IPS-NIHi11 (cell line): ENCODE measurements at regions not wholly inside any gene's neighbourhood (a gene's known extent, or its start where the extent isn't known, plus 50 kb on each side); places are given as distances from the start of the nearest gene placed in this dataset.
A peak's percentile ranks its signal among the peaks of the same experiment; 100 is the strongest.

Experiments
- DNase-seq: peaks from one replicate; pipeline ENCODE4 v3.0.0; 2012; ENCODE audit warnings: mixed read lengths, low spot score

DNA sequence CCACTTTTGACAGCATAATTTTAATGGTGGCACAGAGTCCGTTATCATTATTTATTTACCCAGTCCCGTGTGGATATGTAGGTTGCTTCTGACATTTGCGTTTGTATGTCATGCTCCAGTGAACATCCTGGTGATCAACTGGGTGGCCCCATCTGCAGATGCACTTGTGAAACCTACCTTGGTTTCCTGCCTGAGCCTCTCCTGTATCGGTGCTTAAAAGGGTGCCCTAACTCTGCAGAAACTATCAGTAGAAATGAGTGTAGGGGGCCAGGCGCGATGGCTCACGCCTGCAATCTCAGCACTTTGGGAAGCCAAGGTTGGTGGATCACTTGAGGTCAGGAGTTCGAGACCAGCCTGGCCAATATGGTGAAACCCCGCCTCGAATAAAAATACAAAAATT, 92.1 kb upstream of the IER5L start:
- no peak for DNase-seq

DNA sequence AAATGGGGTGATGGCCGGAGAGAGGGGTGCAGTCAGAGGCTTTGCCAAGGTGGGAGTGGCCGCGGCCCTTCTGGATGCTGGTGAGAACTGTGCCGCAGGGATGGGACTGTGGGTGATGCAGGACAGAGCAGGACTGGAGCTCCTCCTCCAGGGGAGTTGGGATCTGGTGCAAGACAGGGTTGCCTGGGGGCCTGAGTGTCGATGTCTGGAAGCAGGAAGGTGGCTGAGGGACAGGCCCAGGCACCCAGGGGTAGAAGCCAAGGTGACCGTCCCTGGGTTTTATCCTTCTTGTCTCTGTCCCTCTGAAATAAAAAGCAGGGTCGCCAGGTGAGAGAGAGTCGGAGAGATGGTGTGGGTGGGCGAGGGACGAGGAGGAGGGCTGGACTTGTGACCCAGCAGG, 89.1 kb upstream of the IER5L start:
- peak; percentile 11 for DNase-seq

DNA sequence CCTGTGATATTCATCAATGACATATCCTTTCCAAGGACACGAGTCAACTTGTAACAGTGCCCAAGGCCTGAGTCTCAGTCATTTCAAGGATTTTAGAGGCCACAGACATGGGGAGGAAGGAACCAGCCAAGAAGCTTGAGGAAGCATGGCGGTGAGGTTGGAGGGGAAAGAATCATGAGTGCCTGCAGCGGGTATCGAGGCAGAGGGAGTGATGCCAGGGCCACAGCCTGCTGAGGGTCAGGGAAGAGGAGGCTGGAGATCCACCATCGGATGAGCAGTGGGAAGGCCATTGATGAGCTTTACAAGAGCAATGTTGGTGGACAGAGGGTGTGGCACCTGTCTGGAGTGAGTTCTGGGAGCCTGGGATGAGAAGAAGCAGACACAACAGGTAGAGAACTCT, 88.5 kb upstream of the IER5L start:
- no peak for DNase-seq

DNA sequence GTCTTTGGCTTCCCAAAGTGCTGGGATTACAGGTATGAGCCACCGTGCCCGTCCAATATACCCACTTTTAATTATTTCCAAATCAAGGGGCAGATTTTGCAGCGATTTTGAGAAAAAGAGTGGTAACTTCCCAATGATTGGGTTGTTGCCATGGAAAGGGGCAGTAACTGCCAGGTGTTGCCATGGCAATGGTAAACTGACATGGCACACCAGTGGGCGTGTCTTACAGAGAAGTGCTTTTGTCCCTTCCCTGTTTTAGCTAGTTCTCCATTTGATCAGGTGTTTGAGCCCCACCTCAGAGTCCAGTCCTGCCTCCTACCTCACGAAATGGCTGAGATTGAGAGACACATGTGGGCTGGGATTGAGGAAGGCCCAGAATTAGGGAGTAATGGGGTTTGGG, 86.3 kb upstream of the IER5L start:
- DNase-seq, result no peak

DNA sequence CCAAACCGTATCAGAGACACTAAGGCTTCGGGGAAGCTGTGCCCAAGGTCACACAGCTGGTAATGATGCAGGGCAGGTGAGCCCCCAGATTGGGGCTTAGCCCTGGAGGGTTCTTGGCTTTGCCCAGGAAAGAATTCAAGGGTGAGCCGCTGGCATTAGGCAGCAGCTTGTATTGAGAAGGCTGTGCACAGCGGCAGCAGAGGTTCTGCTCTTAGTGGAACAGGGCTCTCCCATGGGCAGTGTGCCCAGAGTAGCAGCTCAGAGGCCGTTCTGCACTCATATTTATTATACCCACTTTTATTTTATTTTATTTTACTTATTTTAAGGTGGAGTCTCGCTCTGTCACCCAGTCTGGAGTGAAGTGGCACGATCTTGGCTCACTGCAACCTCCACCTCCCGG, 85.8 kb upstream of the IER5L start:
- DNase-seq, result no peak

DNA sequence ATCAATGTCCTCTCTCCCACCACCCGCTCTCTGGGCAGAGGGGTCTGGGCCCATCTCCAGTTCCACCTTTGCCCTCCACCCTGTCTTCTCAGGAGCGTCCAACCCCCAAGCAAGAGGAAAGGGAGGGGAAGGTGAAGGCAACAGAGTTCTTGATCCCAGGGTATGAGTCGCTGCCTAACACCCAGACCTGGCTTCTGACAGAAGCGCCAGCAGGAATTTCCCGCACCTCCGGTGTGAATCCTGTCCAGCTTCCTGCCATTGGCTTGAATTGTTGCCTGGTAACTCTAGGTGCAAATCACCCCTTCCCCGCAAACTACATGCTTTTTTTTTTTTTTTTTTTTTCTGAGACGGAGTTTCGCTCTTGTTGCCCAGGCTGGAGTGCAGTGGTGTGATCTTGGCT, 84.2 kb upstream of the IER5L start:
- no peak for DNase-seq

DNA sequence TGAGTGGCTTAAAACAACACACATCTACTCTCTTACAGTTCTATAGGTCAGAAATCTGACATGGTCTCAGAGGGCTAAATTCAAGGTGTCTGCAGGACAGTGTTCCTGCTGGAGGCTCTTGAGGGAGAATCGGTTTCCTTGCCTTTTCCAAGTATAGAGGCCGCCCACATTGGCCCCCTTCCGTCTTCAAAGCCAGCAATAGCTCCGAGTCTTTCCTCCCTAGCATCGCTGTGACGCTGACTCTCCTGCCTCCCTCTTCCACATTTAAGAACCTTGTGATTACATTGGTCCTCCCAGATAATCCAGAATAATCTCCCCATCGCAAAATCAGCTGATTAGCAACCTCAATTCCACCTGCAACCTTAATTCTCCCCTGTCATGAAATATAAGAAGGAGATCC, 81.3 kb upstream of the IER5L start:
- DNase-seq, result no peak

DNA sequence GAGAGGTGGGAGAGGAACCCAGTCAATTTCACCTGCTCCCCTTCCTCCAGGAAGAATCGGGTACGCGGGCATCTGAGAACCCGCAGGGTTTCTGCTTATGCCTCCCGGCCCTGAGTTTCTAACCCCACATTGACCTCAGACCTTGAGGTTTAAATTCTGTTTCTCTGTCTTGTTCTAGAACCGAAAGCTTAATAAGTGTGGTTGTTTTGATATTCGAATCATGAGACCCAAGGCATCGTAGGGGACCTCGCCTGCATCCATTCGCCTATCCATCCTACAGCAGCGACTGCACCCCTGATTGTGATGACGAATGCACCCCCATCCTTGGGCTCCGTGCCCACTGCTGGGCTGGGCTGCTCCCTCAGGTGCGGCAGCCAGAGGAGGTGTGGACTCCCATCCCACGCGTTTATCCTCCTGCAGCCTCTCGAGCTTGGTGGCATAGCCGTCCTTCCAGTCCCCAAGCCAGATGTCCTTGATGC, 80.8 kb upstream of the IER5L start:
- no peak for DNase-seq

DNA sequence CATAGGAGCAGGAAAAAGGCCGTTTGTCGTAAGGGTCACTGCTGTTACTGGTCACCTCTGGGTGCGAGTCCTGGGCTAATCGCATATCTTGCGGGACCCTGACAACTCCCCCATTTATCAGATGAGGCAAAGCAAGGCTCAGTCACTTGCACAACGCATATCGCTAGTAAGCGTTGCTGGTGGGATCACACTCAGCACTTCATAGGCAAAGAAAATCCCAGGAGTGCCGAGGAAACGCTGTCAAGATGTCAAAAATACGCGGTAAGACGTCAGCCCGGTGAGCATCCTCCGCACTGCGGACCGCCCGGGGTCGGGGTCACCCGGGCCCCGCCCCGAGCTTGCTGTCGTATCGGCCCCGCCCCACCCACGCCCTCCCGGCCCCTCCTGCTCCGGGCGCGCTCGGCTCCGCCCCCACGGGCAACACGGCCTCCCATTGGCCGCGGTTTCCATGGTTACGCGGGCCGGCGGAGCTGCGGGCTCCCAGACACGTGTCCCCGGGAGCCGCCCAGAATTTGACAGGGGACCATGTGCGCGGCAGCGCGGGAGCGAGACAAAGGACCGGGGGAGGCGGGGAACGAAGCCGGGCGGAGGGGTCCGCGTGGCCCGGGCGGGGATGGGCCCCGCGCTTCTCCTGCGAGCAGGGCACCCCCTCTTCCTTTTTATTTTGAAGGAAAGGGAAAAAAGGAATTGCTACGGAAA, 80.2 kb upstream of the IER5L start:
- DNase-seq, result peak; percentile 100

DNA sequence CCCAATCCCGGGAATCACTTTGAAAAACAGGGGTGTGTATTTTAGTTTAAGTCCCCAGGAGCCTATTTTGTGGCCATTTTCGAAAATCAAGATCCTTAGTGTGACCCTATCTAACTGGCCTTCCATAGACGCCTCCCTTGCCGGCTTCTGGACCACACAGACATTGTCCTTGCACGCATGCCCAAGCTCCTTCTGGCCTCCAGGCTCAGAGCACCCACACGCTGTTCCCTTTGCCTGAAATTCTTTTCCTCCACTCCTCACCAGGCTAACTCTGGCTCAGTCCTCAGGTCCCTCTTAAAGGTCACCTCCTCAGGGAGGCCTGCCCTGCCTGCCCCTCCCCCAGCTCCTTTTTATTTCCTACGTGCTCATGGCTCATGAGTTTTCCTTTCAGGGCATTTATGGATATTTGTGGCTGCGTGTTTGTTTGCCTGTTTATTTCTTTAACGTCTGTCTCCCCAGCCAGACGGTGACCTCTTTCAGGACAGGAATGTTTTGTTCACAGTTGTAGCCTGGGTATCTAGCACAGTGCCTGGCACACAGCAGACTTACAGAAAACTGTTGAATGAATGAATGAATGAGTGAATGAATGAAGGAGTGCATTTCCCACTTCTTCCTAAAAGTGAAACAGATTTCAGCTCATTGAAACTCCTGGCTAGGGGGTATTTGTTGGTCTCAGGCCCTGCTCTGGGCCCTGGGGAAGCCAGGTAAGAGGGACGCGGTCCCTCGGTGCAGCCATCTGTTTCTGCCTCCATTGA, 79.1 kb upstream of the IER5L start:
- no peak for DNase-seq

DNA sequence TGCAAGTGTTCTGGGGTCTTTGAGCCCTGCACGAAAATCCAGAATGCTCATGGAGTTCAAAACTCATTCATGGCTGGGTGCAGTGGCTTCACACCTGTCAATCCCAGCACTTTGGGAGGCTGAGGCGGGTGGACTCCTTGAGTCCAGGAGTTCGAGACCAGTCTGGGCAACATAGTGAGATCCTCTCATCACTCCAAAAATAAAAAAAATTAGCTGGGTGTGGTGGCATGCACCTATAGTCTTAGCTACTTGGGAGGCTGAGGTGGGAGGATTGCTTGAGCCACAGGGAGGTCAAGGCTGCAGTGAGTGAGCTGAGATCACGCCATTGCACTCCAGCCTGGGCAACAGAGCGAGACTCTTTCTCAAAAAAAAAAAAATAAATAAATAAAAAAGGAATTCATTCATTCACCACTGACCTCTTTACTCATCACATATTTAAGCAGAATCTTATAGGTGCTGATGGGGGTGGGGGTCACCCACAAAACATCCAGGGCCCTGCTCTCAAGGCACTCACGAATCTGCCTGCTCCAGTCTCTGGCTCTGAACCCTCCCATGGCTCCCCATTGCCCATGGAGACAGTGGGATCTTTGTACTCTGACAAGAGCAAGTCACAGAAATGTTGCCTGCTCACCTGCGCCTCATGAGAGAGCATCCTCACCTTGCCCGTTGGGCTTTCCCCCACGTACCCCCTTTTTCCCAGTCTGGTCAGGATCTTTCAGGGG, 76.7 kb upstream of the IER5L start:
- DNase-seq, result no peak

DNA sequence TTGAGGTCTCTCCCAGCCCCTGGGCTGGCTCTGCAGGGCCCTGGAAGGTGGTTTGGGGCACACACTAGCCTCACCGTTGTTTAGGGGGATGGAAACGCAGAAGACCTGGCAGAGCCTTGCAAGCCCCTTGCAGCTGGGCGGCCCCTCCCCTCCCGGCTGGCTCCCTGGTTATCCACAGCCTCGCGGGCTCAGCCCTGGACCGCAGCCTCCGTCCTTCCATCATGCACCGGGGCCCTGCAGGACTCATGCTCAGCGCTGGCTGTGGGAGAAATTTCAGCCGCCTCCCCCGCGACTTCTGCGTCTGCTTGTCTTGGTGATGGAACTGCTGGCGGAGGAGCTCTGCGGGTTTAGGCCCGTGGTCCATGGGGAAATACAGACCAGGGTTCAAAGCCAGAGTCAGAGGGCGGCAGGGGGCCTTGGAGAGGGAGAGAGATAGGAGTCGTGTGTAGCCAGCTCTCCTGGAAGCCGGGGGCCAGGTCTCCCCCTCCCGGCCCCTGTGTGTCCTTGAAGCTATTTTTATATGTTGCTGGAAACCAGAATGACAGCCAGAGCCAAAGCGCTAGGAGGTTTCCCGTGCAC, 75.8 kb upstream of the IER5L start:
- DNase-seq, result no peak

DNA sequence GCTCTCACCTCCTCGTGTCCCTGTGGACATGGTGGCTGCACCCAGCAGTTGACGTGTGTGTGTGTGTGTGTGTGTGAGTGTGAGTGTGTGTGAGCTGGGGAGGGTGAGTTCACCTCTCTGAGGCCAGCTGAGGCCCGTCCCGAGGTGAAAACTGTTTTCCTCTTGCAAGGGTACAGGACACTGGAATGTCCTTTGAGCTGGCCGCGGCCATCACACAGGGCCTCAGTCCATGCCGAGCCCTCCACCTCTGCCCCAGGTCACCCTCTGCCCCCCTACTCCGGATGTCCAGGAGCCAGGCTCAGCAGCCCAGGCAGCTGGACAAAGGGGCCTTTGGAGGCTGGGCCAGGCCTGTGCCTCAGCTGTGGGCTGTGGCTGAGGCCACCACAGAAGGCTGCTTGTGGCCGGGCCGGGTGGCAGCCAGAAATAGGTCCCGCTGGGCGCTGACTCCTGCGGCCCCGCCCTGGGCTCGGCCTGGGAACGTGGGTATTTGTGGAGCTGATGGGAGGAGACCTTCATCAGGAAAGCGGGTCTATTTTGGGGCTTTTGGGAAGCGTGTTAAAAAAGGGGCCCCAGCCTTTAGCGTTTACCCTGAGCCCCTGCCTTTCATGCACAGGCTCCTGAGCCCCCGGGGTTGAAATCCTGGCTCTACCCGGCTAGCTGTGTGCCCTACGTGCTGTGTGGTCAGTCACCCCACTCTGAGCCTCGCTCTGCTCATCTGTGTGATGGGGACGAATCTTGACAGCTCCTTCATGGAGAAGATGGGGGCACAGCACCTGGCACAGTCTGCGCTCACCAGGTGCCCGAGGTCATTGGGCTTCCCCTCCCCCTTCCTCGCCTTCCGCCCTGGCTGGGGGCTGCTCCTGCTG, 75.1 kb upstream of the IER5L start:
- DNase-seq, result no peak

DNA sequence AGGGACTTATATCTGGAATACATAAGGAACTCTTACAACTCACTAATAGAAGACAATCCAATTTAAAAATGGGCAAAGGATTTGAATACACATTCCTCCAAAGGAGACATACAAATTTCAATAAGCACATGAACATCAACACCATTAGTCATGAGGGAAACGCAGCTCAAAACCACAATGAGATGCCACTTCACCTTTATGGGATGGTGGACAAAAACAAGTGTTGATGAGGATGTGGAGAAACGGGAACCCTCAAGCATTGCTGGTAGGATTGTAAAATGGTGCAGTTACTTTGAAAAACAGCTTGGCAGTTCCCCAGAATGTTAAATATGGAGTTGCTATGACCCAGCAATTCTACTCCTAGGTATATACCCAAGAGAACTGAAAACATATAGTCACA, 72.7 kb upstream of the IER5L start:
- DNase-seq, result no peak

DNA sequence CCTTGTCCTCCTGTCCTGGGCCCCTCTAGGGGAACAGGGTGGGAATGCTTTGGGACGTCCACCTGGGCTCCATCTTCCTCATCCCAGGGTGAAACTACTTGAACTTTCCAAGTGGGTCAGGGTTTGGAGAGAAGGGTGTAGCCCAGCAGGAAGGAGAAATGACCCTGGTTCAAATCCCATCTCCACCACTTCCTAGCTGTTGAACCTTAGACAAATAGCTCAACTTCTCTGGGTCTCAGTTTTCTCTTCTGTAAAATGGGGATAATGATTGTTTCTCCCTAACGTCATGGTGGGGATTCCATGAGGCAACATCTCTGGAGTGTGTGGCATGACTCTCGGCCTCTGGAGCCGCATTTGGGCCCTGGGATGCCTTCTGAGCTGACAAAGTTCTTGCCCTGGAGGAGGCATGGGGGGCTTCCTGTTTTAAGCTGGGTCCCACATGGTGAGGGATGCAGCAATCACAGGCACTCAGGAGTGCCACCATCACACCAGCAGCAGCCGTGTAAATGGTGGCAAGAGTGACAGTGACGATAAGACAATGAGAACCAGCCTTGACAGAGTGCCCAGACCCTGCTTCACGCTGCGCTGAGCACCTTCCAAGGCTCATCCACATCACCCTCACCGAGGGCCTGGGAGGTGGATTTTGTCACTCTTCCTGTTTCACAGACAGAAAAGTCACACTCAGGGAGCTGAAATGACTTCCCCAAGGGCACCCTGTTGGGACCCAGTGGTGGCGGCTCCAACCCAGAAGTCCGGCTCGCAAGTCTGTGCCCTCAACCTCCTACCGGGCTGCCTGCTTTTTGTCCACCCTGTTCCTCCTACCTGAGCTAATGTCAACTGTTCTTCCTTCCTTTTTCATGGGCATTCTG, 69.5 kb upstream of the IER5L start:
- DNase-seq, result no peak

DNA sequence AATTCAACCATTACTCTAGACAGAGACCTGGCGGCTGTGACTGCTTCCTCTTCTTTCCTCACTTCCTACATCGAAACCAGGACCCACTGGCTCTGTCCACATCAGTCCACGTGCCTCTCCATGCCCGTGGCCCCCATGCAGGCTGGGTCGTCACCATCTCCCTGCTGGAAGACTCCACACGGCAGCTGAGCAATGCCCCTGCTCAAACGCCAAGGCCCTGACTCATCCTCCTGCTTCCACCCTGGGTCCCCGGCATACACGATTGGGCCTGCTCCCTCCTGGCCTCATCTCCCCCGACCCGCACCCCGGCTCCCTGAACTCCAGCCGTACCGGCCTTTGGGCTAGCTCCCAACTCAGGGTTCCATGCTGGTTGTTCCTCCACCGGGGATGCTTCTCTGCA, 67.2 kb upstream of the IER5L start:
- DNase-seq, result no peak

DNA sequence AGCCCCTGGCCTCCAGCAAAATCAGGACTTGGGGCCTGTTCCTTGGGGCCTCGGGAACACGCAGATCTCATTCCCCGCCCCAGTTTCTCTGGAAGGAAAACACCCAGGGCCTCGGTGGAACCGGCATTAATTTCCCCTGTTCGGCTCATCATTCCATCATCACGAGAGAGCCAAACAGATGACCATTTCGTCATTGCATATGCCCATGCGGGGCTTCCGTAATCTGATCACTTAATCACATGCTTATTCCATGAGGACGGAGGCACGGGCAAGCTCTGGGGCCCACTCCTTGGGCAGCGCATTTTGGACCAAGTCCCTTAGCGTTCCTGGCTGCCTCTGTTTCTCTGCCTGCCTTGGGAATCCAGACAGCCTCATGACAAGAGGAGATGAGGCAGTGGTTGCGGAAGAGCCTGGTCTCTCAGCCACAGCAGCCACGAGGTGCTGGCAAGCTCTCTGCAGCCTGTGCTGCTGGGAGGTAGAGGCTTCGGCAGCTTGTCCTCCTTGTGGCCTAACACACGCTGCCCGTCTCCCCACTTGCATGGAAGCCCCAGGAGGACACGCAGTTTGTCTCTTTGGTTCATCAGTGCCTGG, 65.0 kb upstream of the IER5L start:
- no peak for DNase-seq

DNA sequence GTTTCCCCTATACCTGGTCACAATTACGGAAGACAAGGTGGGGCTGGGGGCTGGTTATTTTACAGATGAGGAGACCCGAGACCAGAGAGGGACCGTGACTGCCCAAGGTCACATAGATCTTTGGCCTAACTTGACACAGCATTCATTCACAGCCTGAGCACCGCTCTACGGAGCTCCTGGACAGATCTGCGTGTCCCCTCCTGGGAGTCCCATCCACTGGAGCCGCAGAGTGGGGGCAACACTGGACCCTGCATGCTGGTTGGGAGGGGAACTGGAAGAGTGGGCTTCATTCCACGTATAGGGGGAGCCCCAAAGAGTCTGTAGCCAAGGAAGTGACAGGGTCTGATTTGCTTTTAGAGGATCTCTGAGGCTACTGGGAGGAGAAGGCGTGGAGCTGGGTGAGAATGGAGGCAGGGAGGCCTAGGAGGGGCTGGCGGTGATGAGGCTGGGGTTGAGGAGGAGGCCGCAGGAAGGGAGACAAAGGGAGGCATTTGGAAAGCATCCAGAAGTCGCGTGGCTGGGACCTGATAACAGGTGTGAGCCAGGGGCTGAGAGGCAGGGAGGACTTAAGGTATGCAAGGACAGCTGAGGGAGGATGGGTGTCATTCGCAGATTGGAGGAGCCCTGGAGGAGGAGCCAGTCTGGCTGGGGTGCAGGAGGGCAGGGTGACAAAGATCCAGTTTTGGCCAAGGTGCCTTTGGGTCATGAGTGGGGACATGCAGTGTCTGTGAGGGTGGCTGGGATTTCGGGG, 64.3 kb upstream of the IER5L start:
- no peak for DNase-seq

DNA sequence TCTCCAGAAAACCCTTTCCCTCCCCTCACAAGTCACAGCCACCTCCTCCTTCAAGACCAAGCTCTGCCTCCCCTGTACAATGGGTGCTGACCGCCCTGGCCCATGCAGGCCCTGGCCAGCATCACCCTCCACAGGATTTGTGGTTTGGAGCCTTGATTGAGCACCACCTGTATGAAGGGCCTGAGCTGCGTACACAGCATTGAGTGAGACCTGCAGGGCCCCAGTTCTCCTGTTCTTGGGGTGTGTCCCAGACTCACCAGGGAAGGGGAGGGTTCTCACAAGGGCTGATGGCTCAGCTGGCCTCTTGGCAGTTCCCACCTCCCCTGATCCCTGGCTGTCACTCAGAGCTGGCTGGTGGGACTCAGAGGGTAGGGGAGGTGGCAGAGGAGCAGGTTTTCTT, 63.7 kb upstream of the IER5L start:
- DNase-seq, result no peak
